GM18498 (cell line): ENCODE measurements at regions not wholly inside any gene's neighbourhood (a gene's known extent, or its start where the extent isn't known, plus 50 kb on each side); places are given as distances from the start of the nearest gene placed in this dataset.
"Not testable (repeated sequence)": the region's sequence is repeated elsewhere in the genome, so short reads cannot be mapped to it uniquely, and the experiment has no call there.

Experiments
- ATAC-seq: cut with Tn5 transposase; IDR thresholded peaks from one replicate; pipeline ENCODE4 v1.9.1; 2021; ENCODE audit warnings: mild to moderate bottlenecking, moderate library complexity; ENCODE audit not compliant: unreplicated experiment

DNA sequence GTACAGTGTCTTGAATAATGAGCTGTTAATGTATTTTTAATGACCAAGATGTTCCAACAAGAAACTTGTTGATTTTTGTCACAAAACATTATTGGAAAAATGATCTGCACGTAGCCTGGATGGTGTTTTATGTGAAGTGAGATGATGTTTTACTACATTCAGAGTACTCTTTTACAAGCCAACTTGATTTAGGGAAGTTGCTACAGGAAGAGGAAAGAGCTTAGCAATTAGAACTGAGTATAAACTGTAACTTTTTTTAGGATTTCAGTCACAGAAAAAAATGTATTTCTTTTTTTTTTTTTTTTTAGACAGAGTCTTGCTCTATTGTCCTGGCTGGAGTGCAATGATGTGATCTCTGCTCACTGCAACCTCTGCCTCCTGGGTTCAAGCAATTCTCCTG, 113.6 kb upstream of the ADRA1B start:
- no peak for ATAC-seq

DNA sequence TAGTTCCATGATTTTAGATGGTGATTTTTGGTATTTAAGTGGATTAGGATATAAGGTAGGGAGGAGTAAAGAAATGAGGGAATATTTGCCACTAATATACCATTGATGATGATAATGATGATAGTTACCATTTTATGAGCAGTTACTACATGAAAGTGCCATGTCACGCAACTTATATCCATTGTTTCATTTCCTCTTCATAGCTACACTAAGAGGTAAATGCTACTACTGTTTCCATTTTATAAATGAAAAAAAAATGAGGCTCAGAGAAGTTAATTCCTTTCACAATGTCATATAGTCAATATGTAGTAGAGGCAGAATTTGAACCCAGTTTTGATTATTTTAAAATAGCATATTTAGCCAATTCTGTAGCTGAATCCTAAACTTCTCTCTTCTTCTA, 112.2 kb upstream of the ADRA1B start:
- ATAC-seq: no peak

DNA sequence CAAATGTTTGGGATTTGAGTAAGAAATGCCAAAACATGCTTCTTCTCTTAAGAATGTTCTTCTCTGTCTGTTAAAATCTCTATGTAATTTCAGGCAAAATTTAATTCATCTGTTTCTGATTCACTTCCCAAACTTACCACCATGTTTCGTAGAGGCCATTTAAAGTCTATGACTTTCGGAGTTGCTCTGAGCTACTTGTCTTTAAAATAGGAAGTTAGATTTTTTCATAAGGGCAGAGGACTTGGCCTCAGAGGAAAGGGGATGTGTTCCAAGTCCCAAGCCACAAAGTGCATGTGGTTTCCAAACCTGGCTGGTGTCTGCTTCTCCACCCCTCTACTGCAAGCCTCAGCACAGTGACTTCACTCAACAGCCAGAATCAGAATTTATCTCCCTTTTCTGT, 111.3 kb upstream of the ADRA1B start:
- no peak for ATAC-seq

DNA sequence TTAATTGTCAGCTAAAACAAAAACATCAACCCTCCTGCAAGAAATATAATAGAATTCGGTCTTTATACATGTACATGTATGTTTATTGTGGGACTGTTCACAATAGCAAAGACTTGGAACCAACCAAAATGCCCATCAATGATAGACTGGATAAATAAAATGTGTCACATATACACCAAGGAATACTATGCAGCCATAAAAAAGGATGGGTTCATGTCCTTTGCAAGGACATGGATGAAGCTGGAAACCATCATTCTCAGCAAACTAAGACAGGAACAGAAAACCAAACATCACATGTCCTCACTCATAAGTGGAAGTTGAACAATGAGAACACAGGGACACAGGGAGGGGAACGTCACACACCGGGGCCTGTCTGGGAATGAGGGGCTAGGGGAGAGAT, 109.1 kb upstream of the ADRA1B start:
- not testable (repeated sequence) for ATAC-seq

DNA sequence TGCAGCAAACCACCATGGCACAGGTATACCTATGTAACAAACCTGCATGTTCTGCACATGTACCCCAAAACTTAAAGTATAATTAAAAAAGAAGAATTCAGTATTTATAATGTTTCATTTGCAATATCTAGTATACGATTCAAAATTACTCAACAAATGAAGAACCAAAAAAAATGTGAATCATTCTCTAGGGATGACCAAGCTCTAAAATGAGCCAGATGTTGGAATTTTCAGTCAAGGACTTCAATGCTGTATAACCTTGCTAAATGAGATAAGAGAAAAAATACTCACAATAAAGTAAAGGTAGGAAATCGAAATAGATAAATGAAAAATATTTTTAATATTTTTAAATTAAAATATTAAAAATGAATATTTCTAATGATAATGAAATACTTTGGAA, 108.7 kb upstream of the ADRA1B start:
- ATAC-seq: no peak

DNA sequence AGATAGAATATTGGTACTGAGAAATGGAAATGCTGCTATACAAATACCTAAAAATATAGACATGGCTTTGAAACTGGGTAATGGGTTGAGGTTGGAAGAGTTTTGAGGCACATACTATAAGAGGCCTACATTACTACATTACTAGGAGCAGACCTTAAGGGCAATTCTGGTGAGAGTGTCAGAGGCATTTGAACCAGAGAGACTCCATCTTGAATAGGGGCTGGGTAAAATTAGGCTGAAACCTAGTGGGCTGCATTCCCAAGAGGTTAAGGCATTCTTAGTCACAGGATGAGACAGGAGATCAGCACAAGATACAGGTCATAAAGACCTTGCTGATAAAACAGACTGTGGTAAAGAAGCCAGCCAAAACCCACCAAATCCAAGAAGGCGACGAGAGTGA, 104.6 kb upstream of the ADRA1B start:
- ATAC-seq: no peak

DNA sequence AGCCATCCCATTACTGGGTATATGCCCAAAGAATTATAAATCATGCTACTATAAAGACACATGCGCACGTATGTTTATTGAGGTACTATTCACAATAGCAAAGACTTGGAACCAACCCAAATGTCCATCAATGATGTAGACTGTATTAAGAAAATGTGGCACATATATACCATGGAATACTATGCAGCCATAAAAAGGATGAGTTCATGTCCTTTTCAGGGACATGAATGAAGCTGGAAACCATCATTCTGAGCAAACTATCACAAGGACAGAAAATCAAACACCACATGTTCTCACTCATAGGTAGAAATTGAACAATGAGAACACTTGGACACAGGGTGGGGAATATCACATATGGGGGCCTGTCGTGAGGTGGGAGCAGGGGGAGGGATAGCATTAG, 103.5 kb upstream of the ADRA1B start:
- not testable (repeated sequence) for ATAC-seq

DNA sequence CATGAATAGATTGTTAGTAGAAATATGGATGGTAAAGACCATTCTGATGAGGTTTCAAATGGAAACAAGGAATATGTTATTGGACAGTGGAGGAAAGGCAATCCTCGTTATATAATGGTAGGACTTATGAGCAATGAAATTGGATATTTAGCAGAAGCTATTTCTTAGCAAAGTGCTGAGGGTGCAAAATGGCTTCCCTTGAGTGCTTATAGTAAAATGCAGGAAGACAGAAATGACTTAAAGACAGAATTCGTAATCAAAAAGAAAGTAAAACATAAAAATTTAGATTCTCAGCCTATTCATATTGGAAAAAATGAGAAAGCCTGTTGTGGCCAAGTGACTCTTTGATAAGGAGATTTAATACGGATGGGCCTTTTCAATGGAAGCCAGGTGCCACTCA, 102.1 kb upstream of the ADRA1B start:
- ATAC-seq: no peak

DNA sequence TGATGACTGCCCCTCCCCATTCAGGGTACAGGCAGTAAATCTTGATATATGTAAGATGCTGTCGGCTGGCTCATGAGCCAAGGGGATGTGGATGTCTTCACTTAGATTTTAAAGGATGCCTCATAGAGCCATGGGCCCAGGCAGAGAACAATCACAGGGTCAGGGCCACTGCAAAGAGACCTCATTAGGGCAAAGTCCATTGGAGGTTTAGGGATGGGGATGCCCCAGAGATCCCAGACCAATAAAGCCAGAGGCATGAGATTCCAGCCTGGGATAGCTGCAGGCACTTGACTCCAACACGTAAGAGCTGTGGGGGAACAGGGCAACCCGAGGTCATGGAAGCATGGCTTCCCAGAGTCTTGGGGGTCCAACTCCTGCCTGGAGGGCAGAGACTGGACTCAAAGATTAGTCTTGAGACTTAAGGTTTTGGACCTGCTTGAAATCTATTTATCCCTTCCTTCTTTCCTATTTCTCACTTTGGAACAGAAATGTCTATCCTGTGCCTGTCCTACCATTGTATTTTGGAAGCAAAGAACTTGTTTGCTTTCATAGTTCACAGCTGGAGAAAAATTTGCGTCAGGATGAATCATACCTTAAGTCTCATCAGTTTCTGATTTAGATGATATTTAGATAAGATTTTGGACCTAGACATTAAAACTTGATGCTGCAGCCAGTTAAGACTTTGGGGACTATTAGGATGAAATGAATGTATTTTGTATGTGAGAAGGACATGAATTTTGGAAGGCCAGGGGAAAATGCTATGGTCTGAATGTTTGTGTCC, 101.3 kb upstream of the ADRA1B start:
- ATAC-seq: no peak

DNA sequence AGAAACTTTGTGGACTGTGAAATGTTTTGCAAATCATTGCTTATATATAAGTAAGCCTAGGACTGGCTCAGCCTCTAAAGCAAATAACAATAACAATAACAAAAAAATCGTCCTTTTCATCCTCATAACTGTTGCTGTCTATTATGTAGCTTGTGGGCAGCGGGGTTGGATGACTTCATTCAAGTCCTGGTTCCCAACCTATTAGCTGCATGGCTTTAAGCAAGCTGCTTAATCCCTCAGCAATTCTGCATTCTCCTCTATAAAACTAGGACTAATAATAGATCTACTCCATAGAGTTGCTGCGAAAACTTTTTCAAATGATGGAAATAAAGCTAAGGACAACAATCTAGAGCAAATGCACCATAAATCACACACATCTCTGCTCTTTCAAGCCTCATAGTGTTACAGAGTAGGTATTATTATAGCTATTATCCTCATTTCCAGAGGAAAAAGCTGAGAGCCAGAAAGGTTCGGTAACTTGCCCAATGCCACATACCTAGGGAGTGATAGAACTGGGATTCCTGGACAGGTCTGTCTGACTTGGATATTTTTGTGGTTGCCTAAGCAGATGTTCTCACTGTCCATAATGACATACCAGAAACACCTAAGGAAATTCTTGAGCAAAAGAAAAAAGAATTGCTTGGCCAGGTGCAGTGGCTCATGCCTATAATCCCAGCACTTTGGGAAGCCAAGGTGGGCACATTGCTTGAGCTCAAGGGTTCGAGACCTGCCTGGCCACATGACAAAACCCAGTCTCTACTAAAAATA, 98.8 kb upstream of the ADRA1B start:
- no peak for ATAC-seq

DNA sequence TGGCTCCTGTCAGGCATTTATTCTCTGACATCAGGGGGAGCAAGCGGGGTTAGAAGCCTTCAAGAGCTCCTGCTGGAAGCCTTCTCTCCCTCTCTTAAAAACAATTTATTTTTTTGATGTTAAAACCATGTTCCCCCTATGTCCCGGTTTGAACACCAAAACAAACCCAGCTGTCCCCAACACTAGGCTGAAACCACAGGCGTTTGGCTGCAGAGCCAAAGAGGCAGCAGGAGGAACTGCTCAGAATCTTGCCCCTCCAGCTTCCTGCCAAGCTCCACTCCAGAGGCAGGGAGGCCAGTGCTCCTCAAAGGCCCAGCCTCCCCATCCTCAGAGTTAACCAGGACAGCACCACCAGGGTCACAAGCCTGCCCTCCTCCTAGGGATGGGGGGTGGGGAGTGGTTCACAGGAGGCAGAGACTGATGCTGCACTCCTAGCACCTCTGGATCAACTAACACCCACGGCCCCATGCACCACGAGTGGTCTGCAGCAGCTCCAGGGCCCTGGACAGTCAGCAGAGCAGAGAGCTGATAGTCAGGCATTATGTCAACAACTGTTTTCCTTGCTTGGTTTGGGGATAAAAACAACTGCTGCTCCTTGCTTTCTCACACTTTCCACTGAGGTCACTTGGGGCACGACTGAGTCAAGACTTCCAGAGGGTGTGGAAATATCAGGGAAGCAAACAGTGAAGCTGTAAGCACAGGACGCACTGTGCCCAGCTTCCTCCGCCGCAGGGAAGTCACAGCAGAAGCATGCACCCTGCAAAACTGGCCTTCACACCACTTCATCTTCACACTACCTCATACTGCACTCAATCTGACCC, 96.5 kb upstream of the ADRA1B start:
- ATAC-seq: no peak

DNA sequence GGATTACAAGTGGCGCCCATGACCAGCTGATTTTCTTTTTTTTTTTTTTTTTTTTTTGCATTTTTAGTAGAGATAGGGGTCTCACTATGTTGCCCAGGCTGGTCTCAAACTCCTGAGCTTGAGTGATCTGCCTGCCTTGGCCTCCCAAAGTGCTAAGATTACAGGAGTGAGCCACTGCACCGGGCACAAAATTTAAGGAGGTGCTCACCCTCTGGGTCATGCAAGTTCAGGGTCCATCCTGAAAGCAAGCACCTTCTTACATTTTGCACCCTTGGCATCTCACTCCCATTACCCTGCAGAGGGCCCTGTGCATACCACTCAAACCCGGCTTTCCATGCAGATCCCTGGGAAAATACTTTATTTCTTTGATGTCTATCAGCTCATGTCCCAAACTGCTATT, 95.6 kb upstream of the ADRA1B start:
- no peak for ATAC-seq

DNA sequence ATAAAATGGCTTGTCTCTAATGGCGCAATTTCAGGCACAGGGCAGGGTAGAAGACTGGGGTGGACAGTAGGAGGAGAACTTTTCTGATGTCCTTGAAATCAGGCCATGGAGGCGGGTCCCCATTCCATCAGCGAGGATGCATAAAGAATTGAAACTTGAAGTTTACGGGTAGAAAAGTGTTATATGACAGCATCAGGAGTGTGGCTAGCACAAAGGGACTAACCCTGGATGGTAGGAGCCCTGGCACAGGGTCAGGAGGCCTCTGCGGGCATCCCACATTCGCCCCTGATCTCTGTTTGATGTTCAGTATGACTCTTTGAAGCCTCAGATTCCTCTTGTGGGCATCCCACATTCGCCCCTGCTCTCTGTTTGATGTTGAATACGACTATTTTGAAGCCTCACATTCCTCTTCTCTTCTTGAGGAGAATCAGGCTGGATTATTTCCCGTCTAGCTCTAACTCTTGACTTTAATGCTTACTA, 94.8 kb upstream of the ADRA1B start:
- no peak for ATAC-seq

DNA sequence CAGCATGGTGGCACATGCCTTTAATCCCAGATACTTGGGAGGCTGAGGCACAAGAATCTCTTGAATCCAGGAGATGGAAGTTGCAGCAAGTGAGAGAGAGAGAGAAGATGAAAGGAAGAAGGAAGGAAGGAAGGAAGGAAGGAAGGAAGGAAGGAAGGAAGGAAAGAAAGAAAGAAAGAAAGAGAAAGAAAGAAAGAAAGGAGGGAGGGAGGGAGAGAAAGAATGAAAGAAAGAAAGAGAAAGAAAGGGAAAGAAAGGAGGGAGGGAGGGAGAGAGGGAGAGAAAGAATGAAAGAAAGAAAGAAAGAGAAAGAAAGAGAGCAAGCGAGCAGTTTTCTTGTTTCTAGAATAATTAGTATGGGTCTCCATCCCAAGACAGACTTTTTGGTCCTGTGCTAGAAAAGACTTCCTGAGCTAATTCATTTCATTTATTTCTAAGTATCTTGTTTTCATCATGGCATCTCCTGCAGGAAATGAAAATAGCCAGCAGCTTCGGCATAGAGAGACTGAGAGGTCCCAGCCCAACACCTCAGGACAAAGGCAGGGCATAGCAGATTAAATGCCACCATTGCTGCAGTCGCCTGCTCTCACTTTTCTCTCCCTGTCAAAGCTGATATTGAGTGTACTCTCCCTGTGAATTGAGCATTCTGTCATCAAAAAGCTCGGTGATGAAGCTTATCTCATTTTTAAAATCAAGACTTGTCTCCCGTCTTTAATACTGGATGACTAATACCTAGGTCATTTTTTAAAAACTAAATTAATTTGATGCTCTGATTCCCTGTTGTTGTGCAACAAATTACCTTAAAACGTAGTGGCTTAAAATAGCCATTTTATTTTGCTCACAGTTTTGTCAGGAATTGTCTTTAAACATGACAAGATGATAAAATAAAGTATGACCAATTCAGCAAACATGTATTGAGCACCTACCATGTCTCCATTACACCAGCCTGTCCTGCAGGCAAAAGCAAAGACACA, 91.8 kb upstream of the ADRA1B start:
- ATAC-seq: no peak

DNA sequence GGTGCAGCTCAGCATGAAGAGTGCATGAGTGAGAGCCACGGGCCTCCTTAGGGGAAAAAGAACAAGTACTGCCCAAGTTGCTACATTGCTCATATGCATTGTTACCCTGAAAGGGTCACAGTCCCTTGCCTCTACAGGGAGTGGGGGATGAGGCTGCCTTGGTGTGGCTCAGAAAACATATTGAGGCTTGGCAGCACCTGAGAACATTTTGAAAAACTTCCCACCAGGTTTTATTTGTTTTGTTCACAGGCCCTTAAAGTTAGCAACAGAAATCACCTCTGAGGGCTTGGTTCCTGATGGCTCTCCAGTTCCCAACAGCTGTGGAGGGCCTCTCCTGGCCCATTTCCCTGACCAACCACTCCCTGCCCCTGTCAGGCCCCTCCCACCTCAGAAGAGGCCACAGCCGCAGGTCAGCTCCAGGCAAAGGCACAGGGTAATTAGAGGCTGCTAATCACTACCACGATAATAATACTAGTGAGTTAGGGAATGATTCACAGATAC, 90.7 kb upstream of the ADRA1B start:
- ATAC-seq: no peak

DNA sequence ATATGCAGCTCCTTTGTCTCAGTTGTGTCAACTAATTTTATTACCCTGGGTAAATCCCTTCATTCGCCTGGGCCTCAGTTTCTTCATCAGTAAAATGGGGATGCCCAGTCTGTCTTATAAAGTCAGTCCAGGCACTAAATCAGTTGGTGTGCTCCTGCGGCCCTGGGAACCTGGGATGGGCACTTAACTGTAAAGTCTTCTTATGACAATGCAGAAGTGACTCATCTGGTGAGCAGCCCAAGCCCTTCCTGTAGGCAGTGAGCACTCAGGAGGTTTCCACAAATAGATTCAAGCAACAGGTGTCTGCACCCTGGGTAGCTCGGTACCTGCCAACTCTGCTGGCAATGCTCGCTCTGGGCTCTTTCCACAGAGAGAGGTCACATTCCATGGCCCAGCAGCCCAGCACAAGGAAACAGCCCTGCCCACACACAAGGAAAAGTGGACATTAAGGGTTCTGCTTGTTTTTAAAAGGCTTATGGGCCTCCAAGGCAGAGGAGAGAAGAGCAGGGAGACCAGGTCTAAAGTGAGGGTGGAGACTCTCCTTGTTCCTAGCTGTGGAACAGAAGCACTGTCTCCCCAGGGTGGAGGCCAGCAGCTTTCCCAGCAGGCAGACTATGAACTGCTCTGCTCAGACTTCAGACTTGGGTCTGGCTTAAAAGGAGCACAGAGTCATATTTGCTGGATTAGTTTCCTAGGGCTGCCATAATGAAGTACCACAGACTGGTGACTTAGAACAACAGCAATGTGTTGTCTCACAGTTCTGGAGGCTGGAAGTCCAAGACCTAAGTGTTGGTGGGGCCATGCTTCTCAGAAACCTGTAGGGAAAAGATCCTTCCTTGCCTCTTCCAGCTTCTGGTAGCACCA, 89.7 kb upstream of the ADRA1B start:
- peak; percentile 95 for ATAC-seq

DNA sequence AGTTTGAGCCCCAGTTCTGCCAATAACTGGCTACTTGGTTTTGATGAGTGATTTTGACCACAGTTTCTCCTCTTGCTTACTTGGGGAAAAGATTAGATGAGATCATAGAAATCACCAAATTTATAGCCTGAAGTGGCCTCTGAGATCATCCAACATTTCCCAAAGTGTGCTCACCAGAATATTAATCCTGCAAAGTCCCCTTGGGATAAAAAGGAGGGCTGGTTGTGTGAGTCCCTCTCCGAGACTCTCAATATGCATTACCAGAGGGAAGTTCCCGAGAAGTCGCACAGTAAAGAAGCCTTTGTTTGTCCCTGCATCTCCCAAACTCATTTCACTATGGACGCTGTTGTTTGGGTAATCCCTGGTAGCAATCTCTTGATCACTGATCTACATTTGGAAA, 88.4 kb upstream of the ADRA1B start:
- ATAC-seq: no peak

DNA sequence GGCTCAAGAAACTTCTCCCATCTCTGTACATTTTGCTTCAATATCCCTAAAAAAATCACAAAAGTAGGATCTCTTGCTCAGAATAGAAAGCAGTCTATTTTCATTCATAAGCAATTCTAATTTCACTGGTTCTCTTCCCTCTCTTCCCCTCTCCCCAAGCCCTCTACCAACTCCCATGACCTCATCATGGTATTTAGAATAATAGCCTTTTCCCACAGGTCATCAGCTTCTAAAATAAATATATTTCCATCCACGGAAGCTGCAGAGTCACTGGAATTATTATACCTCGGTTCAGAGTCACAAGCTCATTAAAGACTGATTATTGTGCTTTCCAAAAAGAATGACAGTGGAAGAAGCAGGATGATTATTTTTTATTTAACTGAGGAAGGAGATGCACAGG, 84.2 kb upstream of the ADRA1B start:
- no peak for ATAC-seq

DNA sequence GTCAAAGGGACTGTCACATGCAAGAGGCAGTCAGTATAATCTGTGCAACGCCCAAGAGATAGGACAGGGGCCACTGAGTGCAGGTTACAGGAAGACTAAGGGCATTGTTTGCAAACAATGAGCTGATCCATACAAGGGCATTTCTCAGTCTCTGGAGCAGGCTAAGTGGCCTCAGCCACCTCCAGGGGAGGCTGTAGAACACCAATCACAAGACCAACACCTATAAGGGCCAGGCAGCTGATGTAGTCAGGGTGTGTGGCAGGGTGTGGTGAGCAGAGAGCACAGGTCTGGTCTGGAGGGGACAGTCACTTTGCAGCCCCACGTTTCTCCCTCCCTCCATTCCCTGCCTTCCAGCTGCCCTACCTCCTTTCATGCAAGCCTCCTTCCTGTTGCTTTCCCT, 83.2 kb upstream of the ADRA1B start:
- ATAC-seq: no peak
